HG03175 (cell line): ENCODE measurements at regions not wholly inside any gene's neighbourhood (a gene's known extent, or its start where the extent isn't known, plus 50 kb on each side); places are given as distances from the start of the nearest gene placed in this dataset.
A peak's percentile ranks its signal among the peaks of the same experiment; 100 is the strongest.
"Not testable (repeated sequence)": the region's sequence is repeated elsewhere in the genome, so short reads cannot be mapped to it uniquely, and the experiment has no call there.

Experiments
- ATAC-seq: cut with Tn5 transposase; IDR thresholded peaks from one replicate; pipeline ENCODE4 v1.9.1; 2021; ENCODE audit warnings: mild to moderate bottlenecking, moderate library complexity; ENCODE audit not compliant: unreplicated experiment

- ATAC-seq: not testable (repeated sequence)
Observed at GRCh38 chr6:63010962-63011361, 200.3 kb upstream of the FKBP1C start.

GRCh38 chr6:63014290-63014689 lies 197.0 kb upstream of the FKBP1C start:
- no peak for ATAC-seq

- ATAC-seq: no peak
Observed at GRCh38 chr6:63022631-63023030, 188.6 kb upstream of the FKBP1C start.

GRCh38 chr6:63023726-63024125 lies 187.5 kb upstream of the FKBP1C start:
- no peak for ATAC-seq

GRCh38 chr6:63049216-63049615 lies 162.1 kb upstream of the FKBP1C start:
- no peak for ATAC-seq

GRCh38 chr6:63053206-63053605 lies 158.1 kb upstream of the FKBP1C start:
- not testable (repeated sequence) for ATAC-seq

- ATAC-seq: no peak
Observed at GRCh38 chr6:63058601-63059000, 152.7 kb upstream of the FKBP1C start.

GRCh38 chr6:63063631-63064271 lies 147.5 kb upstream of the FKBP1C start:
- ATAC-seq: no peak

- ATAC-seq: peak; percentile 74
Observed at GRCh38 chr6:63066055-63066704, 145.1 kb upstream of the FKBP1C start.

- no peak for ATAC-seq
Observed at GRCh38 chr6:63094947-63095346, 116.3 kb upstream of the FKBP1C start.

GRCh38 chr6:63097222-63097621 lies 114.0 kb upstream of the FKBP1C start:
- peak; percentile 82 for ATAC-seq

- no peak for ATAC-seq
Observed at GRCh38 chr6:63098789-63099188, 112.5 kb upstream of the FKBP1C start.

GRCh38 chr6:63099772-63100459 lies 111.4 kb upstream of the FKBP1C start:
- no peak for ATAC-seq

- ATAC-seq: peak; percentile 91
Observed at GRCh38 chr6:63114610-63115211, 96.6 kb upstream of the FKBP1C start.

- ATAC-seq: no peak
Observed at GRCh38 chr6:63121166-63121565, 90.1 kb upstream of the FKBP1C start.

GRCh38 chr6:63140114-63140513 lies 71.2 kb upstream of the FKBP1C start:
- ATAC-seq: no peak

GRCh38 chr6:63140692-63141318 lies 70.5 kb upstream of the FKBP1C start:
- ATAC-seq: no peak

GRCh38 chr6:63149730-63150129 lies 61.5 kb upstream of the FKBP1C start:
- no peak for ATAC-seq

- ATAC-seq: no peak
Observed at GRCh38 chr6:63154535-63154934, 56.7 kb upstream of the FKBP1C start.
